SK-N-SH (cell line): ENCODE measurements at regions not wholly inside any gene's neighbourhood (a gene's known extent, or its start where the extent isn't known, plus 50 kb on each side); places are given as distances from the start of the nearest gene placed in this dataset.

ENCODE experiments used
- CTCF ChIA-PET: fragments of 300-600, 350-600 bp; formaldehyde crosslinking; extraction: SDS; loops from one replicate; lab custom pipeline; 2021; lab: Yijun Ruan, JAX
- POLR2A ChIA-PET: fragments of 350-600 bp; sonication (Branson Sonifier 250); formaldehyde crosslinking; extraction: SDS; loops from one replicate; lab custom pipeline; 2020; ENCODE audit warnings: antibody characterized with exemption, inconsistent platforms; lab: Yijun Ruan, JAX
- DNase-seq: peaks from one replicate; pipeline ENCODE4 v3.0.0; 2012
- H2AFZ ChIP-seq: fragments of 200-600 bp; sonication (generic); 2 replicates; pipeline ENCODE4 v1.8.1; 2016; ENCODE audit warnings: antibody characterized with exemption, mild to moderate bottlenecking, low read depth
- H3F3A ChIP-seq: fragments of 200-600 bp; sonication (generic); replicated peaks from 2 replicates; pipeline ENCODE3; 2016; ENCODE audit warnings: antibody characterized with exemption, mild to moderate bottlenecking; ENCODE audit not compliant: insufficient read depth
- H3K27ac ChIP-seq, 2 experiments: fragments of 200-500 bp in 1 of 2; fragments of 200-600 bp in 1 of 2; sonication (Bioruptor generic) in 1 of 2; sonication (generic), shearing (Covaris generic) in 1 of 2; 2 replicates each; pipeline versions ENCODE4 v1.5.1 to v1.6.1; 2014 to 2016; ENCODE audit warnings: low read depth in 2 of 2, inconsistent platforms in 1 of 2, low read length in 1 of 2, mild to moderate bottlenecking in 1 of 2, mixed read lengths in 1 of 2
- H3K27me3 ChIP-seq: fragments of 200-600 bp; sonication (generic), shearing (Covaris generic); 2 replicates; pipeline ENCODE4 v1.6.1; 2016; ENCODE audit warnings: mixed run types; ENCODE audit not compliant: insufficient read depth
- H3K36me3 ChIP-seq, 2 experiments: fragments of 200-500 bp in 1 of 2; fragments of 200-600 bp in 1 of 2; sonication (Bioruptor generic) in 1 of 2; sonication (generic) in 1 of 2; replicated peaks in 1 of 2; 2 replicates each; pipeline versions ENCODE3 to v1.5.1; 2014 to 2016; ENCODE audit warnings: low read length in 1 of 2, mild to moderate bottlenecking in 1 of 2; ENCODE audit not compliant: insufficient read depth in 2 of 2, control insufficient read depth in 1 of 2
- H3K4me1 ChIP-seq, 2 experiments: fragments of 200-500 bp in 1 of 2; fragments of 200-600 bp in 1 of 2; sonication (Bioruptor generic) in 1 of 2; sonication (generic), shearing (Covaris generic) in 1 of 2; 2 replicates each; pipeline versions ENCODE4 v1.5.1 to v1.6.1; 2014 to 2016; ENCODE audit warnings: low read depth in 1 of 2, low read length in 1 of 2, mixed run types in 1 of 2; ENCODE audit not compliant: insufficient read depth in 2 of 2, control insufficient read depth in 1 of 2
- H3K4me2 ChIP-seq: fragments of 200-600 bp; sonication (generic), shearing (Covaris generic); 2 replicates; pipeline ENCODE4 v1.6.1; 2017; ENCODE audit warnings: mixed run types
- H3K4me3 ChIP-seq, 2 experiments: fragments of 200-500 bp in 1 of 2; fragments of 200-600 bp in 1 of 2; sonication (Bioruptor generic) in 1 of 2; sonication (generic), shearing (Covaris generic) in 1 of 2; 2 replicates each; pipeline versions ENCODE4 v1.5.1 to v1.8.1; 2014 to 2016; ENCODE audit warnings: low read depth in 2 of 2, inconsistent platforms in 1 of 2, low read length in 1 of 2, mild to moderate bottlenecking in 1 of 2, mixed read lengths in 1 of 2, moderate library complexity in 1 of 2
- H3K79me2 ChIP-seq: fragments of 200-600 bp; sonication (generic); 2 replicates; pipeline ENCODE4 v1.8.1; 2017; ENCODE audit warnings: mild to moderate bottlenecking; ENCODE audit not compliant: insufficient read depth
- H3K9ac ChIP-seq: fragments of 200-600 bp; sonication (generic); 2 replicates; pipeline ENCODE4 v1.6.1; 2017; ENCODE audit warnings: mixed run types
- H3K9me2 ChIP-seq: fragments of 200-600 bp; sonication (generic); 2 replicates; pipeline ENCODE4 v1.6.1; 2017; ENCODE audit warnings: mixed run types
- H3K9me3 ChIP-seq: fragments of 200-600 bp; sonication (generic); 2 replicates; pipeline ENCODE4 v1.6.1; 2017; ENCODE audit warnings: mixed run types, mild to moderate bottlenecking, moderate library complexity
- H4K20me1 ChIP-seq: fragments of 200-600 bp; sonication (generic); 2 replicates; pipeline ENCODE4 v1.6.1; 2017; ENCODE audit warnings: mild to moderate bottlenecking, mixed run types; ENCODE audit not compliant: insufficient read depth
- CHD2 ChIP-seq: fragments of 150-350 bp; IDR thresholded peaks from 2 replicates; pipeline ENCODE4 v1.6.1; 2018; ENCODE audit warnings: low read length; ENCODE audit not compliant: partially characterized antibody
- ELF1 ChIP-seq: IDR thresholded peaks from 2 replicates; pipeline ENCODE4 v1.4.0; 2012
- FOSL2 ChIP-seq: IDR thresholded peaks from 2 replicates; pipeline ENCODE4 v1.4.0; 2012; ENCODE audit warnings: low read depth, mild to moderate bottlenecking, moderate library complexity, borderline replicate concordance
- FOXJ3 ChIP-seq: sonication (generic); formaldehyde crosslinking; IDR thresholded peaks from 2 replicates; pipeline ENCODE4 v1.5.1; 2020; ENCODE audit warnings: mild to moderate bottlenecking, missing genetic modification reagents
- JUND ChIP-seq: IDR thresholded peaks from 2 replicates; pipeline ENCODE4 v1.4.0; 2012
- MEF2A ChIP-seq: IDR thresholded peaks from 2 replicates; pipeline ENCODE4 v1.4.0; 2012; ENCODE audit warnings: low read depth, borderline replicate concordance
- MXI1 ChIP-seq: IDR thresholded peaks from 2 replicates; pipeline ENCODE4 v1.6.1; 2012; ENCODE audit warnings: mild to moderate bottlenecking, low read depth, low read length, improper control_type of control experiment
- NRF1 ChIP-seq: IDR thresholded peaks from 2 replicates; pipeline ENCODE4 v1.6.1; 2012; ENCODE audit warnings: low read depth, mild to moderate bottlenecking, low read length
- POLR2AphosphoS5 ChIP-seq: IDR thresholded peaks from 2 replicates; pipeline ENCODE4 v1.6.1; 2012; ENCODE audit warnings: low read depth, low read length
- RAD21 ChIP-seq: IDR thresholded peaks from 2 replicates; pipeline ENCODE4 v1.6.1; 2012; ENCODE audit warnings: mild to moderate bottlenecking, low read length
- SMC3 ChIP-seq: IDR thresholded peaks from 2 replicates; pipeline ENCODE4 v1.6.1; 2012; ENCODE audit warnings: low read depth, low read length, improper control_type of control experiment
- TCF12 ChIP-seq: IDR thresholded peaks from 2 replicates; pipeline ENCODE4 v1.4.0; 2012
- YY1 ChIP-seq: IDR thresholded peaks from 2 replicates; pipeline ENCODE4 v1.4.0; 2012; ENCODE audit warnings: low read depth, mild to moderate bottlenecking
- WGBS: methylation state at CpG from one replicate; pipeline ENCODE4 v1.1.6; 2017; ENCODE audit warnings: low lambda C conversion rate; 5-methylcytosine and 5-hydroxymethylcytosine counted together
- TF ChIP-seq, protein P1 (sequence below): IDR thresholded peaks from 2 replicates; pipeline ENCODE4 v1.6.1; 2012; ENCODE audit warnings: mild to moderate bottlenecking, low read depth, low read length, moderate library complexity
- TF ChIP-seq, protein P2 (sequence below): IDR thresholded peaks from 2 replicates; pipeline ENCODE4 v1.4.0; 2012; ENCODE audit warnings: low read depth, borderline replicate concordance
- TF ChIP-seq, protein P3 (sequence below): IDR thresholded peaks from 2 replicates; pipeline ENCODE4; 2012

- Histone ChIP-seq H3K27ac (no peak overlapping the region), H3K9me2 (no peaks in the 10 kb centered on the region), H4K20me1 (no peaks in the 10 kb centered on the region), H3K36me3 (no peaks in the 10 kb centered on the region), H3K79me2 (no peaks in the 10 kb centered on the region), H2AFZ (no peak overlapping the region), H3K27me3 (no peaks in the 10 kb centered on the region), H3F3A (no peaks in the 10 kb centered on the region), H3K4me1 (no peaks in the 10 kb centered on the region; a peak in 1 of 4 replicates), H3K9me3 (no peaks in the 10 kb centered on the region), H3K4me3 (no peak overlapping the region), H3K4me2 (no peak overlapping the region), H3K9ac (no peak overlapping the region)
- 16% methylated on average over 3 of the region's 3 CpGs for WGBS
- TF ChIP-seq CHD2, result no peak
- TF ChIP-seq NRF1, result no peak
- TF ChIP-seq FOXJ3 (CRISPR knock-in tag), result no peak
- TF ChIP-seq MEF2A, result no peak
- TF ChIP-seq JUND, result no peak
- TF ChIP-seq ELF1, result no peak
- TF ChIP-seq, protein P1, sequence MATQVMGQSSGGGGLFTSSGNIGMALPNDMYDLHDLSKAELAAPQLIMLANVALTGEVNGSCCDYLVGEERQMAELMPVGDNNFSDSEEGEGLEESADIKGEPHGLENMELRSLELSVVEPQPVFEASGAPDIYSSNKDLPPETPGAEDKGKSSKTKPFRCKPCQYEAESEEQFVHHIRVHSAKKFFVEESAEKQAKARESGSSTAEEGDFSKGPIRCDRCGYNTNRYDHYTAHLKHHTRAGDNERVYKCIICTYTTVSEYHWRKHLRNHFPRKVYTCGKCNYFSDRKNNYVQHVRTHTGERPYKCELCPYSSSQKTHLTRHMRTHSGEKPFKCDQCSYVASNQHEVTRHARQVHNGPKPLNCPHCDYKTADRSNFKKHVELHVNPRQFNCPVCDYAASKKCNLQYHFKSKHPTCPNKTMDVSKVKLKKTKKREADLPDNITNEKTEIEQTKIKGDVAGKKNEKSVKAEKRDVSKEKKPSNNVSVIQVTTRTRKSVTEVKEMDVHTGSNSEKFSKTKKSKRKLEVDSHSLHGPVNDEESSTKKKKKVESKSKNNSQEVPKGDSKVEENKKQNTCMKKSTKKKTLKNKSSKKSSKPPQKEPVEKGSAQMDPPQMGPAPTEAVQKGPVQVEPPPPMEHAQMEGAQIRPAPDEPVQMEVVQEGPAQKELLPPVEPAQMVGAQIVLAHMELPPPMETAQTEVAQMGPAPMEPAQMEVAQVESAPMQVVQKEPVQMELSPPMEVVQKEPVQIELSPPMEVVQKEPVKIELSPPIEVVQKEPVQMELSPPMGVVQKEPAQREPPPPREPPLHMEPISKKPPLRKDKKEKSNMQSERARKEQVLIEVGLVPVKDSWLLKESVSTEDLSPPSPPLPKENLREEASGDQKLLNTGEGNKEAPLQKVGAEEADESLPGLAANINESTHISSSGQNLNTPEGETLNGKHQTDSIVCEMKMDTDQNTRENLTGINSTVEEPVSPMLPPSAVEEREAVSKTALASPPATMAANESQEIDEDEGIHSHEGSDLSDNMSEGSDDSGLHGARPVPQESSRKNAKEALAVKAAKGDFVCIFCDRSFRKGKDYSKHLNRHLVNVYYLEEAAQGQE, result no peak
- TF ChIP-seq RAD21, result no peak
- TF ChIP-seq SMC3, result no peak
- no peak for TF ChIP-seq POLR2AphosphoS5
- TF ChIP-seq FOSL2, result no peak
- no peak for TF ChIP-seq TCF12
- no peak for TF ChIP-seq YY1
- TF ChIP-seq, protein P2, sequence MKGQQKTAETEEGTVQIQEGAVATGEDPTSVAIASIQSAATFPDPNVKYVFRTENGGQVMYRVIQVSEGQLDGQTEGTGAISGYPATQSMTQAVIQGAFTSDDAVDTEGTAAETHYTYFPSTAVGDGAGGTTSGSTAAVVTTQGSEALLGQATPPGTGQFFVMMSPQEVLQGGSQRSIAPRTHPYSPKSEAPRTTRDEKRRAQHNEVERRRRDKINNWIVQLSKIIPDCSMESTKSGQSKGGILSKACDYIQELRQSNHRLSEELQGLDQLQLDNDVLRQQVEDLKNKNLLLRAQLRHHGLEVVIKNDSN, result no peak
- TF ChIP-seq, protein P3, sequence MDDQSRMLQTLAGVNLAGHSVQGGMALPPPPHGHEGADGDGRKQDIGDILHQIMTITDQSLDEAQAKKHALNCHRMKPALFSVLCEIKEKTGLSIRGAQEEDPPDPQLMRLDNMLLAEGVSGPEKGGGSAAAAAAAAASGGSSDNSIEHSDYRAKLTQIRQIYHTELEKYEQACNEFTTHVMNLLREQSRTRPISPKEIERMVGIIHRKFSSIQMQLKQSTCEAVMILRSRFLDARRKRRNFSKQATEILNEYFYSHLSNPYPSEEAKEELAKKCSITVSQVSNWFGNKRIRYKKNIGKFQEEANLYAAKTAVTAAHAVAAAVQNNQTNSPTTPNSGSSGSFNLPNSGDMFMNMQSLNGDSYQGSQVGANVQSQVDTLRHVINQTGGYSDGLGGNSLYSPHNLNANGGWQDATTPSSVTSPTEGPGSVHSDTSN, result no peak
- no peak for TF ChIP-seq MXI1
- POLR2A ChIA-PET, result no interaction called here
- CTCF ChIA-PET, result no interaction called here
- DNase-seq, result no peak
These were observed 332.4 kb upstream of the ZP4 start for GRCh38 chr1:238223076-238223640.
